ENCODE measurements at regions not wholly inside any gene's neighbourhood (a gene's known extent, or its start where the extent isn't known, plus 50 kb on each side); places are given as distances from the start of the nearest gene placed in this dataset.

GRCh38 chrX:56385336-56385735 is 153.2 kb downstream of the KLF8 start:
- TF ChIP-seq CTCF (IDR thresholded peaks at IDR 0.05), result no peak
- TF ChIP-seq POLR2A (IDR thresholded peaks at IDR 0.05), result no peak
